T-helper 22 cell (primary cell): ENCODE measurements at regions not wholly inside any gene's neighbourhood (a gene's known extent, or its start where the extent isn't known, plus 50 kb on each side); places are given as distances from the start of the nearest gene placed in this dataset.
"Not testable (repeated sequence)": the region's sequence is repeated elsewhere in the genome, so short reads cannot be mapped to it uniquely, and the experiment has no call there.

Source experiments
- DNase-seq: peaks from one replicate; pipeline ENCODE4 v3.0.0-alpha.2; 2020; ENCODE audit warnings: low read depth

- DNase-seq, result no peak
Measured at GRCh38 chrX:9383655-9384054, 81.2 kb upstream of the TBL1X start.

- no peak for DNase-seq
Measured at GRCh38 chrX:9388450-9388849, 76.4 kb upstream of the TBL1X start.

DNA sequence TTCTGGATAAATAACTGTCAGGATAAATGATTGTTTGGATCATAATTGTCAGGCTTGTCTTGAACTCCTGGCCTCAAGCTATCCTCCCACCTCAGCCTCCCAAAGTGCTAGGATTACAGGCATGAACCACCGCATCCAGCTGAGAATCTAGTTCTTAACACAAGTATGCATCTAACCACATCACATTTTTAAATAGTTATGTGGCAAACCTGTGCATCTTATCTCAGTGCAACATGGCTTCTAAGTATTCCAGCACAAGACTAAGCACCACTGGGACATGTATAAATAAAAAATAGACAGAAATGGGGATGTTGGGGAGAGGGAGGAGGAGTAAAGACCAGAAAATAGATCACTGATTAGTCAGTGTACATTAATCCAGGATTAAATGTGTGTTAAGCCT lies 74.7 kb upstream of the TBL1X start:
- DNase-seq, result no peak

DNA sequence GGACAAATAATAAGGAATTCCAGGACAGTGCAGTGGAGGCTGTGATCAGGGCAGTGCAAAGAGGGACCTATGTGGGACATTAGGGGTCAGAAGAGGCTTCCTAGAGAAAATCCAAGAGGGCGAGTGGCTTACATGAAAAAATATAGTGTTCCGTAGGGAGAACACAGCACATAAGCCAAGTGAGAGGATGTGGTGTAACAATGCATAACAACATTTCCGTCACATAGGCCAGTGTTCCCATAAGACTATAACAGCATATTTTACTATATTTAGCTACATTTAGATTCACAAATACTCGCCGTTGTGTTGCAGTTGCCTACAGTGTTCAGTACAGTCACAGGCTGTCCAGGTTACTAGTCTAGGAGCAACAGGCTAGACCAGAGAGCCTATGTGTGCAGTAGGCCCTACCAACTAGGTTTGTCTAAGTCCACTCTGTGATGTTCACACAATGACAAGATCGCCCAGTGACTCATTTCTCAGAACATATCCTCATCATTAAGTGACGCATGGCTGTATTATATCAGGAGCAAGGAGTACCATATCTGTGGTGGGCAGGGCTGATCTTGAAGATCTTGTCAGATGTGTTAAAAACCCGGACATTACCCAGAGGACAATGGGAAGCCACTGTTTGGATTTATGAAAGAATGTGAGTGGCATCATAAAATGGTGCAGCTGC lies 74.0 kb upstream of the TBL1X start:
- DNase-seq, result no peak

GRCh38 chrX:9392445-9392844 lies 72.4 kb upstream of the TBL1X start:
- no peak for DNase-seq

DNA sequence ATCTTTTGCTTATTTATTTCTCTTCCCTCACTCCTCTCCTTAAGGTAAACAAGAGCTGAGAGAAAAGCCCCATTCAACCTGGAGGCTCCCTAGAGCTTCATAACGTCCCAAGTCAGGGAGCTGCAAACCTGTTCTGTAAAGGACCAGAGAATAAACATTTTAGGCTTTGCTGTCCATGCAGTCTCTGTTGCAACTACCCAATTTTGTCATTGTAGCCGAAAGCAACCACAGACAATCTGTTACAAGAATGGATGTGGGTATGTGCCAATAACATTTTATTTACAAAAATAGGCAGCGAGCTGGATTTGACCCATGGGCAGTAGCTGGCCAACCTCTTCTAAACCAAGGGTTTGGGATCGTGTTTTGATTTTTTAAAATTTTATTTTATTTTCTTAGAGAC lies 71.3 kb upstream of the TBL1X start:
- no peak for DNase-seq

DNA sequence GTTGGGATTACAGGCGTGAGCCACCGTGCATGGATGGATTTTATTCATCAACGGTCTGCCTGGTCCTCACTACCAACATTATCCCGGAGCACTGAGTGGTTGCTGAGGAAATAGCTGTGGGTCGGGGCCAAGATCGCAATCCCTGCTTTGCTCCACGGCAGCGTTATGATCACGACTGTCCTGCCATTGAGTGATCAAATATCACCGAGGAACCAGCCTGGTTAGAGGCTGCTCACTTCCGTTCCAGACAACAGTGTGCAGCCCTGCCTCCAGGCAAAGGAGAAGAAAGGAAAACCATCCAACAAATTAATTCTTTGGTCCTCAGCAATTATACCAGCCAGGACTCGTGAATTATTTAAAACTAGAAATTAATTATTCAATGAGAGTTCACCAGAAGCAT lies 70.6 kb upstream of the TBL1X start:
- no peak for DNase-seq

DNA sequence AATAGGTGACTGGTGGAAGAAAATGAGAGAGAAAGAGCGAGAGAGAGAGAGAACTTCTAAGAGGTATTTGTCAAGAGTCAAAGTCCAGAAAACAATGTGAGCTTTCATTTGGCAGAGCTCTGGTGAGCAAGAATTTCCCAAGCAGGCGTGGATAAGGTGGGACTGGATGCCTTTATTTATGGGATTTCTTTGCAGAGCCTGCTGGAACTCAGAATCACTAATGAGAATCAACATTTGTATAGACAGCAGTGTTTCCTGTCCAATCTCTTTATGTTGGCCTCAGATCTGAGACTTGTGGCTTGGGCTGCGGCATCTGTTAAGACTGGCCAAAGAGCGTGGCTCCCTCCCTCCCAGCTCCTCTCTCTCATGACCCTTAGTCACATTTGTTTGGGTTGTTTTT lies 67.9 kb upstream of the TBL1X start:
- no peak for DNase-seq

GRCh38 chrX:9401051-9401450 lies 63.8 kb upstream of the TBL1X start:
- no peak for DNase-seq

GRCh38 chrX:9403374-9403773 lies 61.5 kb upstream of the TBL1X start:
- DNase-seq, result no peak

- not testable (repeated sequence) for DNase-seq
Measured at GRCh38 chrX:9405635-9406034, 59.2 kb upstream of the TBL1X start.

DNA sequence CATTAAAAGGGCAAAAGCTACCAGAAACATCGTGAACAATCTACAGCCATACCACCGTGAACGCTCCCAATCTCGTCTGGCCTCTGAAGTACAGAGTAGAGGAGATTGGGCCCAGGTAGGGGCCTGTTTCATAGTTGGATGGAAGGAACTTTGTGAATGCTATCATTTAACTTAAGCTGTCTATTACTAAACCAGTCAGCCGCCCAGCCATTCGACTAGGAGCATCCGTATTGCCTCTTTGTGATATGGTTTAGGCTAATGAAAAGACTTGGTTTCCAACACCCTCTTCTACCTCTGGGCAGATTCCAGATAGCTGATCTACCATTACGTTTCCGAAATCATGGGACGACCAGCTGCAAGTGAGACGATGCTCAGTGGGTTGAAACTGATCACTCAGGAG lies 54.0 kb upstream of the TBL1X start:
- not testable (repeated sequence) for DNase-seq

DNA sequence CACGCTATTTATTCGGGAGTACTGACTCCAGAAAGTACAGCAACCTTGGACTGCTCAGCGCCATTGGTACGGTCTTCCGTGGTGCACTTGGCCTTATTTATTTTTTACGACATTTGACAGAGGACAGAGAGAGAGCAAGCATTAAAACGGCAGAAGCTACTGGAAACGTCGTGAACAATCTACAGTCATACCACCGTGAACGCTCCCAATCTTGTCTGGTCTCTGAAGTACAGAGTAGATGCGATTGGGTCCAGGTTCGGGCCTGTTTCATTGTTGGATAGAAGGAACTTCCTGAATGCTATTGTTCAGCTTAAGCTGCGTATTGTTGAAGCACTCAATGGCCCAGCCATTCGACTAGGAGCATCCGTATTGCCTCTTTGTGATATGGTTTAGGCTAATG lies 53.2 kb upstream of the TBL1X start:
- not testable (repeated sequence) for DNase-seq

GRCh38 chrX:9414416-9414815 lies 50.4 kb upstream of the TBL1X start:
- no peak for DNase-seq
